Heart right ventricle (tissue), 16 donors: ENCODE measurements at regions not wholly inside any gene's neighbourhood (a gene's known extent, or its start where the extent isn't known, plus 50 kb on each side); places are given as distances from the start of the nearest gene placed in this dataset.

Experiments
- ATAC-seq, 8 donors: fragments of 200-7000 bp; cut with Tn5 transposase; one replicate each; pipeline ENCODE4 v1.9.1; 2020; ENCODE audit warnings: mild to moderate bottlenecking in 8 of 8, moderate library complexity in 8 of 8, moderate number of reproducible peaks in 1 of 8
- DNase-seq, 2 donors: peaks; one replicate each; pipeline ENCODE4 v3.0.0-alpha.2; 2020
- H3K27ac ChIP-seq, 10 donors: fragments of 200-600 bp; sonication (generic) in 2 of 10; one replicate each; pipeline versions ENCODE4 v1.5.0 to v1.8.0; 2020 to 2022; ENCODE audit warnings: mild to moderate bottlenecking in 3 of 10
- H3K27me3 ChIP-seq, 7 donors: fragments of 200-600 bp; one replicate each; pipeline ENCODE4 v1.8.0; 2021 to 2022; ENCODE audit warnings: mild to moderate bottlenecking in 2 of 7
- H3K36me3 ChIP-seq, 9 donors: fragments of 200-600 bp; sonication (generic) in 1 of 9; one replicate each; pipeline versions ENCODE4 v1.5.0 to v1.8.0; 2020 to 2022; ENCODE audit warnings: mild to moderate bottlenecking in 2 of 9
- H3K4me1 ChIP-seq, 9 donors: fragments of 200-600 bp; sonication (generic) in 1 of 9; one replicate each; pipeline versions ENCODE4 v1.5.0 to v1.8.0; 2020 to 2022; ENCODE audit warnings: mild to moderate bottlenecking in 4 of 9
- H3K4me3 ChIP-seq, 10 donors: fragments of 200-600 bp; sonication (generic) in 2 of 10; one replicate each; pipeline versions ENCODE4 v1.5.0 to v1.8.0; 2020 to 2022; ENCODE audit warnings: mild to moderate bottlenecking in 7 of 10, moderate library complexity in 2 of 10
- H3K9me3 ChIP-seq, 11 donors: fragments of 200-600 bp in 10 of 11; sonication (generic) in 2 of 11; one replicate each; pipeline versions ENCODE4 v1.5.0 to v1.8.0; 2013 to 2022; ENCODE audit warnings: mild to moderate bottlenecking in 2 of 11, control low read depth in 1 of 11, moderate library complexity in 1 of 11
- WGBS, 2 donors: extraction: QIAGEN DNeasy Blood & Tissue Kit; methylation state at CpG; one replicate each; pipeline ENCODE4 v1.1.7; 2013; ENCODE audit warnings: inconsistent platforms in 1 of 2; 5-methylcytosine and 5-hydroxymethylcytosine counted together
- intact Hi-C, 10 donors: fragments of 100-400 bp; cut with DNase I; formaldehyde crosslinking; loops; one replicate each; pipeline versions ENCODE4 v1.11.1 to v1.14.2; 2022
- TF ChIP-seq, protein P1 (sequence below), 9 donors: fragments of 200-600 bp; sonication (generic) in 2 of 9; IDR thresholded peaks; one replicate each; pipeline versions ENCODE4 v1.5.0 to v1.8.0; 2021 to 2022; ENCODE audit warnings: antibody characterized with exemption in 9 of 9, mild to moderate bottlenecking in 5 of 9, moderate library complexity in 1 of 9
- donor health status: Arrhythmogenic right ventricular cardiomyopathy.
- donor health status: ischemic (EF 13 %, LVEDD 7.1; RV severe dilation, severe dysfunction).
- donor health status: healthy with polysubstance abuse.
- donor health status: DM: no; HTN: yes; CAD: no.
- donor health status: DM: no; HTN: no; CAD: no.
- donor health status: ischemic (EF 25% LVEDD 6.9; RV normal size, moderate dysfunction).
- donor health status: ischemic (EF 25% LVEDD 5.7; RV mildly dilated, moderate dysfunction).
- donor health status: healthy.
- donor health status: DM: yes; HTN: yes; CAD: no.
- donor health status: Ischemic cardiomyopathy.
- donor health status: ischemic (EF 35%, LVEDD 5.7; RV mildly dilated, moderate dysfunction).
- donor health status: nonischemic (EF 11% LVEDD 7.7; RV severe dilation, severe dysfunction).
- donor health status: DM: yes; HTN: yes; CAD: no.
- donor health status: PGD.
- donor health status: ischemic (EF 29% LVEDD 5.4; RV normal size, mild dysfunction).
- donor health status: nonischemic (EF 23%, LVEDD 6.1; RV moderate dilation, normal function).

DNA sequence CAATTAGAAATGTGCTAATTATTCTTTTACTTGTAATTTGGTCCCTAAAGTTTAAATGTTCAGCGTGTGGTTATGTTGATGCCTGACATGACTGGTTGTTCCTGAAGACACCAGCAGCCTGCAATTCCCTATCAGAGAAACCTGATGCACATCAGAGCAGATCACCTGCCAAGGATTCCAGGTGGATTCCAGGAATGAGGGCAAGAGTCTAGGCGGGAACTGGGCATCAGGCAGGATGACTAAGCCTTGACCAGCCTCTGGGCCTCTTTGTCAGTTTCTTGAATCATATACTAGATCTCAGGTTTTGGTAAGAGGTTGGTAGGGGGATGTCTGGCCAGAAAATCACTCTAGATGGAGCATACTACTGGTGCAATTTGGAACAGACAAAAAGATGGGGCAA lies 130.7 kb upstream of the TNR start:
- Histone ChIP-seq H3K27me3 (no peaks in the 10 kb centered on the region), H3K36me3 (no peaks in the 10 kb centered on the region), H3K27ac (no peak overlapping the region), H3K9me3 (no peaks in the 10 kb centered on the region), H3K4me3 (no peak overlapping the region), H3K4me1 (peaks cover 0 to 12% (median 0%) of the 10 kb centered on the region in 9 donors)
- ATAC-seq (no peak), DNase-seq (no peak)
- TF ChIP-seq, protein P1, sequence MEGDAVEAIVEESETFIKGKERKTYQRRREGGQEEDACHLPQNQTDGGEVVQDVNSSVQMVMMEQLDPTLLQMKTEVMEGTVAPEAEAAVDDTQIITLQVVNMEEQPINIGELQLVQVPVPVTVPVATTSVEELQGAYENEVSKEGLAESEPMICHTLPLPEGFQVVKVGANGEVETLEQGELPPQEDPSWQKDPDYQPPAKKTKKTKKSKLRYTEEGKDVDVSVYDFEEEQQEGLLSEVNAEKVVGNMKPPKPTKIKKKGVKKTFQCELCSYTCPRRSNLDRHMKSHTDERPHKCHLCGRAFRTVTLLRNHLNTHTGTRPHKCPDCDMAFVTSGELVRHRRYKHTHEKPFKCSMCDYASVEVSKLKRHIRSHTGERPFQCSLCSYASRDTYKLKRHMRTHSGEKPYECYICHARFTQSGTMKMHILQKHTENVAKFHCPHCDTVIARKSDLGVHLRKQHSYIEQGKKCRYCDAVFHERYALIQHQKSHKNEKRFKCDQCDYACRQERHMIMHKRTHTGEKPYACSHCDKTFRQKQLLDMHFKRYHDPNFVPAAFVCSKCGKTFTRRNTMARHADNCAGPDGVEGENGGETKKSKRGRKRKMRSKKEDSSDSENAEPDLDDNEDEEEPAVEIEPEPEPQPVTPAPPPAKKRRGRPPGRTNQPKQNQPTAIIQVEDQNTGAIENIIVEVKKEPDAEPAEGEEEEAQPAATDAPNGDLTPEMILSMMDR (IDR thresholded peaks at IDR 0.05) = no peak
- 92 to 95% methylated on average over 2 of the region's 2 CpGs for WGBS, 2 donors
- intact Hi-C loops = loop anchor here in 1 of 10 donors (10.0 kb wide), 1 partner anchor 389 kb away; no protein-coding TSS in a partner anchor

DNA sequence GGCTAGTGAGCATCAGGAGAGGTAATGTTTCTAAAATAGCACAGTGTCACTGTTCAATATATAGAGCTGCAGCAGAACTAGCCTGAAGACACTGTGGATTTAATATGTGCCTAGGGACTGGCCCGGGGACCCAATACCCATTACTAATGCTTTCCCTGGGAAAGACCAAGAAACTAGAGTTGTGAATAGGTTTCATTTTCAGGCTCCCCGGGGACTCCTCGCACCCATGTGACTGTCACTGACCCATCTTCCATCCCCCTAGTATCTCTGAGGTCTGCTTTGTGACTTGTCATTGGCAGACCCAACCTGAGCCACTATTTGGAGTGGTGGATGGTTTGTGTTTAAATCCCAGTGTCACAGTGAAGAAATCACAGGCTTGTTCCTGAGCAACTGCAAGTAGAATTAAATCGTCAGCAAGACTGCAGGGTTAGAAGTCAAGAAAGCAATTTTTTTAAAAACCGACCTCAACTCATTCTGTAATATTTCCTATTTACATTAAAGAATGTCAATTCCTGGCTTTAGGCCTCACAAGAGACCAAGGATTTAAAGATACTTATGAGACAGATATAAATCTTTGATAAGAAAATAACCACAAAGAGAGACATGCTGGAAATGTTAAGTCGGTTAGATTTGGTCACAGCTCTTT lies 130.0 kb upstream of the TNR start:
- TF ChIP-seq, protein P1 (IDR thresholded peaks at IDR 0.05) = no peak
- no peaks in the 10 kb centered on the region for H3K9me3 ChIP-seq
- intact Hi-C loops = loop anchor here in 1 of 10 donors (10.0 kb wide), 1 partner anchor 389 kb away; no protein-coding TSS in a partner anchor
- WGBS, 2 donors = 73 to 83% methylated on average over 6 of the region's 6 CpGs
- no peak for DNase-seq
- H3K27ac ChIP-seq = no peak overlapping the region
- ATAC-seq = no peak
- H3K4me1 ChIP-seq = peaks cover 0 to 12% (median 0%) of the 10 kb centered on the region in 9 donors
- no peaks in the 10 kb centered on the region for H3K36me3 ChIP-seq
- H3K27me3 ChIP-seq = no peaks in the 10 kb centered on the region
- H3K4me3 ChIP-seq = no peak overlapping the region

DNA sequence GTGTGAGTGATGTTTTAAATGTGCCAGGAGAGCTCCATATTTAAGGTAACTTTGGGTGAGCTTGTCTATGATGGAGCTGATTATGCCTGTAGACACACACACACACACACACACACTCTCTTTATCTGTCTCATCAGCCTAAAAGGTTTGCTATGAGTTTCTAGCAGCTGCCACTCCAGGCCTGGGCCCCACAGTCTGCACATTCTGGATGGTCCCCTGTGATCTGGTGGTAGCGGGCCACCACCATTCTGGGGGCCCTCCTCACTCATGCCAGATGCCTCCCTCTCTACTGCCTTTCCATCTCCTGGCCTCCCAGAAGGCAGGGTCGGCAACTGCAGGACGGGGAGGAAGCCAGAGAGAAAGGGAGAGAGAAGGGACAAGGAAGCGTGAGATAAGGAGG lies 129.2 kb upstream of the TNR start:
- no peak for ATAC-seq
- 66 to 83% methylated on average over 4 of the region's 4 CpGs for WGBS, 2 donors
- Histone ChIP-seq H3K36me3 (no peaks in the 10 kb centered on the region), H3K9me3 (no peaks in the 10 kb centered on the region), H3K27ac (no peak overlapping the region), H3K27me3 (no peaks in the 10 kb centered on the region), H3K4me3 (no peak overlapping the region), H3K4me1 (peaks cover 0 to 12% (median 0%) of the 10 kb centered on the region in 9 donors)
- TF ChIP-seq, protein P1 (IDR thresholded peaks at IDR 0.05) = no peak
- no peak for DNase-seq
- intact Hi-C loops = loop anchor here in 1 of 10 donors (10.0 kb wide), 1 partner anchor 388 kb away; no protein-coding TSS in a partner anchor

DNA sequence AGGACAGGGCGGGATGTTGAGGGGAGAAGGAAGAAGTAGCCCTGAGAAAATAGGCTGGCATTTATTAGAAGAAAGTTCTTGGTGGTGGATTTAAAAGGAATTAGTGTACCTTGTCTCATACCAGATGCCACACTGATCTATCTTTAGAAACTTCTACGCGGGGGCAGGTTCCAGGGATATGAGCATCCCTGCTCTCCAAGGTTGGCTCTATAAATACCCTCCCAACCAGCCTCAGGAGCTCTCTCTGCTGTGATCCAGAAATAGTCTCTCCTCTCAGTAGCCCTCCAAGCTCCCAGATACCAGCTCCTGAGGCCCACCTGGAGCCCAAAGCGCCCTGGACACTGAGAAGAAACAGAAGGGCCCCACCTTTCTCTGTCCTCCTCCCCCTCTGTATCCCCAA lies 128.3 kb upstream of the TNR start:
- no peaks in the 10 kb centered on the region for H3K36me3 ChIP-seq
- H3K27me3 ChIP-seq = no peaks in the 10 kb centered on the region
- no peak overlapping the region for H3K27ac ChIP-seq
- peak in 7 of 8 donors; percentile 55 to 92 (median 75) for ATAC-seq
- TF ChIP-seq, protein P1 (IDR thresholded peaks at IDR 0.05) = no peak
- 67 to 70% methylated on average over 4 of the region's 4 CpGs for WGBS, 2 donors
- H3K4me3 ChIP-seq = no peak overlapping the region
- H3K9me3 ChIP-seq = no peaks in the 10 kb centered on the region
- peaks cover 0 to 12% (median 0%) of the 10 kb centered on the region in 9 donors for H3K4me1 ChIP-seq
- peak in 1 of 2 donors; percentile 12 for DNase-seq
- intact Hi-C loops = loop anchor here in 1 of 10 donors (10.0 kb wide), 1 partner anchor 387 kb away; no protein-coding TSS in a partner anchor
